ENCODE measurements at regions not wholly inside any gene's neighbourhood (a gene's known extent, or its start where the extent isn't known, plus 50 kb on each side); places are given as distances from the start of the nearest gene placed in this dataset.
A peak's percentile ranks its signal among the peaks of the same experiment; 100 is the strongest.

DNA sequence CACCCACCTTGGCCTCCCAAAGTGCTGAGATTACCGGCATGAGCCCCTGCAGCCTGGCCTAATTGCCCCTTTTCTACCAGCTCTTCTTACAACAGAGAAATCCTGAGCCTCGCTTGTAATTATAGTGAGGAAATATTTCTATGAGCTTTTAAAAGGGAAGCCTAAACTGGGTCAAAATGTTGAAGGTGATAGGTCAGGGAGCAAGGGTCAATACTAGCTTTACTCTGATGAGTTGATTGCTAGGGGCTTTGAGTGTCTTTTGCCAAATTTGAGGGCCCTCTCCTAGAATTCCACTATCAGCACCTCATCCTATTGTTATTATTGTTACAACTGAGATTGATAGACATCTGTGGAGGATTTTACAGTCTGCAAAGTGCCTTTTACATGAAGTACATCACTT is 62.4 kb upstream of the PIAS1 start:
- H3K4me3 ChIP-seq (ENCODE audit: low read depth, low read length) = no peak overlapping the region
- no peak for FAIRE-seq
- no peak for DNase-seq (ENCODE audit: low read depth)
- TF ChIP-seq, protein P1, sequence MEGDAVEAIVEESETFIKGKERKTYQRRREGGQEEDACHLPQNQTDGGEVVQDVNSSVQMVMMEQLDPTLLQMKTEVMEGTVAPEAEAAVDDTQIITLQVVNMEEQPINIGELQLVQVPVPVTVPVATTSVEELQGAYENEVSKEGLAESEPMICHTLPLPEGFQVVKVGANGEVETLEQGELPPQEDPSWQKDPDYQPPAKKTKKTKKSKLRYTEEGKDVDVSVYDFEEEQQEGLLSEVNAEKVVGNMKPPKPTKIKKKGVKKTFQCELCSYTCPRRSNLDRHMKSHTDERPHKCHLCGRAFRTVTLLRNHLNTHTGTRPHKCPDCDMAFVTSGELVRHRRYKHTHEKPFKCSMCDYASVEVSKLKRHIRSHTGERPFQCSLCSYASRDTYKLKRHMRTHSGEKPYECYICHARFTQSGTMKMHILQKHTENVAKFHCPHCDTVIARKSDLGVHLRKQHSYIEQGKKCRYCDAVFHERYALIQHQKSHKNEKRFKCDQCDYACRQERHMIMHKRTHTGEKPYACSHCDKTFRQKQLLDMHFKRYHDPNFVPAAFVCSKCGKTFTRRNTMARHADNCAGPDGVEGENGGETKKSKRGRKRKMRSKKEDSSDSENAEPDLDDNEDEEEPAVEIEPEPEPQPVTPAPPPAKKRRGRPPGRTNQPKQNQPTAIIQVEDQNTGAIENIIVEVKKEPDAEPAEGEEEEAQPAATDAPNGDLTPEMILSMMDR (IDR thresholded peaks at IDR 0.05; ENCODE audit: insufficient read depth, low read length, severe bottlenecking) = no peak
- peaks cover 6% of the 10 kb centered on the region for H3K27me3 ChIP-seq (ENCODE audit: control insufficient read depth, insufficient read depth, low read length)
- no peaks in the 10 kb centered on the region for H3K36me3 ChIP-seq (ENCODE audit: control insufficient read depth, insufficient read depth, low read length)

DNA sequence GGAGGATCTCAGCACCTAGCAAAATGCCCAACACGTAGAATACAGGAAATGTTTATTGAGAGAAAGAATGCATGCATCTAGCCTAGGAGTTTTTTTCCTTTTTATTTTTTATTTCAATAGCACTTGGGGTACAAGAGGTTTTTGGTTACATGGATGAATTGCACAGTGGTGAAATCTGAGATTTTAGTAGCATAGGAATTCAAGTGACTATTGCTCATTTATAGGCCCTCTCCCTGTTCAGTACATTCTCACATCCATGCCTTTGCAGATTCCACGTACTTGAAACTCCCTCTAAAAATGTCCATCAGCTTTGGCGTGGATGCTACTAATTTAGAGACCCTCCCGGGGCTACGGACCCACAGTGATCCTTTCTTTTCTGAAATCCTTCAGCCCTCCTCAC is 61.7 kb upstream of the PIAS1 start:
- Histone ChIP-seq H3K27me3 (ENCODE audit: control insufficient read depth, insufficient read depth, low read length) (peaks cover 6% of the 10 kb centered on the region), H3K4me3 (ENCODE audit: low read depth, low read length) (no peak overlapping the region), H3K36me3 (ENCODE audit: control insufficient read depth, insufficient read depth, low read length) (no peaks in the 10 kb centered on the region)
- TF ChIP-seq, protein P1 (IDR thresholded peaks at IDR 0.05; ENCODE audit: insufficient read depth, low read length, severe bottlenecking) = no peak
- no peak for FAIRE-seq
- no peak for DNase-seq (ENCODE audit: low read depth)

DNA sequence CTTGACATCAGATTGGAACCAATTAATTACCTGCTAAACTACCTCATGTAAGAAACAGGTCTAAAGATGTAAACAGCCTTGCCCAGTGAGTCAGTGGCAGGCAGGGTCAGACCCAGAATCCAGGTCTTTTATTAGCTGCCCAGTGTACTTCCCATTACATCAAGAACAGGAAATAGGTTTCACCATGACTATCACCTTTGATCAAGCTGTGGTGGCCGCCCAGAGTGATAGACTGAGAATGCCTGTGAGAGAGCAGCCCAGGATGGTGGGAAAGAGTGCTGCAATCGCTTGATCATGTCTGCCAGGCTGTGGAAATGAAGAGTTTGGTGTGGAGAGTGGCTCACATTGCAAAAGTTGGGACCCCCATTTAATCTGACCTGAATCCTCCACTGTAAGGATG is 61.3 kb upstream of the PIAS1 start:
- peak; percentile 65 for DNase-seq (ENCODE audit: low read depth)
- TF ChIP-seq, protein P1 (IDR thresholded peaks at IDR 0.05; ENCODE audit: insufficient read depth, low read length, severe bottlenecking) = no peak
- no peak overlapping the region for H3K4me3 ChIP-seq (ENCODE audit: low read depth, low read length)
- no peaks in the 10 kb centered on the region for H3K36me3 ChIP-seq (ENCODE audit: control insufficient read depth, insufficient read depth, low read length)
- FAIRE-seq = no peak
- H3K27me3 ChIP-seq (ENCODE audit: control insufficient read depth, insufficient read depth, low read length) = peaks cover 6% of the 10 kb centered on the region

DNA sequence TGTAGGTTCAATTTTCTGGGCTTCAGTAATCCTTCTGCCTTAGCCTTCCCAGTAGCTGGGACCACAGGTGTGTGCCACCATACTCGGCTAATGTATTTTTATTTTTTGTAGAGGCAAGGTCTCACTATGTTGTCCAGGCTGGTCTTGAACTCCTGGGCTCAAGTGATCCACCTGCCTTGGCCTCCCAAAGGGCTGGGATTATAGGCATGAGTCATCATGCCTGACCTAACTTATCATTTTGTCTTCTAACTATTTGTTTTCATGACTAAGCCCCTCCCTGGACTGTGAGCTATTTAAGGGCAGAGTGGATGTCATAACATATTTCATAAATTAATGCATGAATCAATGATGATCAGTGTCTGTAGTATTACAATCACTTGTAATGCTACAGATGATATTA is 56.1 kb upstream of the PIAS1 start:
- DNase-seq (ENCODE audit: low read depth) = peak; percentile 94
- Histone ChIP-seq H3K27me3 (ENCODE audit: control insufficient read depth, insufficient read depth, low read length) (no peaks in the 10 kb centered on the region), H3K36me3 (ENCODE audit: control insufficient read depth, insufficient read depth, low read length) (no peaks in the 10 kb centered on the region), H3K4me3 (ENCODE audit: low read depth, low read length) (no peak overlapping the region)
- TF ChIP-seq, protein P1 (IDR thresholded peaks at IDR 0.05; ENCODE audit: insufficient read depth, low read length, severe bottlenecking) = no peak
- FAIRE-seq = no peak

DNA sequence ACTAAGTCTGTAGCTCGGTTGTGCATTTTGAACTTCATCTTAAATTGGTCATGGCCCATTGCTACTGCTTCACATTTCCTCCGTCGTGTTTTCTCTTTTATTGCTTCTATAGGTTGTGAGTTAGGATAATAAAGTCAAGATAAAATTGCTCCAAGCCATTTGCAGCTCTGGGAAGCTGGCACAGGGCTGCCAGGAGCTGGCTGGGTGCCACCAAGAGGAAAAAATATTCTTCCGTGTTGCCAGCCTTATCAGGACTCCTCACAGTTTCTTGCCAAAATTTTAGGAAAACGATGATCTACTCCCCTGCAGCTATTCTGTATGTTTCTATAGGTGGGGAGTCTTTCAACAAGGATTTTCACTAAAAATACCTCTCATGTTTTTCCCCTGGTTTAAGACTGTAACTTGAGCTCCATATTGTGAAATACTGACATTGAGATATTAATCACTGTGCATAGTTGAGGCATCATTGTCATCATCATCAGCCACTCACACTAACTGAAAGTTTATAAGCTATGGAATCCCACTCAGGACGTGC is 55.4 kb upstream of the PIAS1 start:
- Histone ChIP-seq H3K4me3 (ENCODE audit: low read depth, low read length) (no peak overlapping the region), H3K27me3 (ENCODE audit: control insufficient read depth, insufficient read depth, low read length) (no peaks in the 10 kb centered on the region), H3K36me3 (ENCODE audit: control insufficient read depth, insufficient read depth, low read length) (no peaks in the 10 kb centered on the region)
- FAIRE-seq = no peak
- TF ChIP-seq, protein P1 (IDR thresholded peaks at IDR 0.05; ENCODE audit: insufficient read depth, low read length, severe bottlenecking) = no peak
- DNase-seq (ENCODE audit: low read depth) = peak; percentile 89
